ENCODE measurements at regions not wholly inside any gene's neighbourhood (a gene's known extent, or its start where the extent isn't known, plus 50 kb on each side); places are given as distances from the start of the nearest gene placed in this dataset.

GRCh38 chr3:18075799-18076198 lies 333.4 kb upstream of the TBC1D5 start:
- no peak for DNase-seq

GRCh38 chr3:18071833-18072232 lies 329.4 kb upstream of the TBC1D5 start:
- no peak for DNase-seq

GRCh38 chr3:18070944-18071343 lies 328.5 kb upstream of the TBC1D5 start:
- no peak for DNase-seq

GRCh38 chr3:18070231-18070630 lies 327.8 kb upstream of the TBC1D5 start:
- DNase-seq, result no peak

GRCh38 chr3:18069568-18069967 lies 327.1 kb upstream of the TBC1D5 start:
- DNase-seq, result no peak

GRCh38 chr3:18066899-18067582 lies 324.6 kb upstream of the TBC1D5 start:
- no peak for DNase-seq

GRCh38 chr3:18064586-18064985 lies 322.2 kb upstream of the TBC1D5 start:
- no peak for DNase-seq

- DNase-seq, result no peak
Measured at GRCh38 chr3:18062657-18063025, 320.2 kb upstream of the TBC1D5 start.

GRCh38 chr3:18061737-18062656 lies 319.6 kb upstream of the TBC1D5 start:
- DNase-seq, result no peak

- DNase-seq, result no peak
Measured at GRCh38 chr3:18058666-18059065, 316.2 kb upstream of the TBC1D5 start.

GRCh38 chr3:18057471-18058091 lies 315.1 kb upstream of the TBC1D5 start:
- DNase-seq, result no peak

GRCh38 chr3:18054625-18055024 lies 312.2 kb upstream of the TBC1D5 start:
- DNase-seq, result no peak

GRCh38 chr3:18051306-18051705 lies 308.9 kb upstream of the TBC1D5 start:
- no peak for DNase-seq

GRCh38 chr3:18049096-18049495 lies 306.7 kb upstream of the TBC1D5 start:
- no peak for DNase-seq

GRCh38 chr3:18047052-18047451 lies 304.6 kb upstream of the TBC1D5 start:
- DNase-seq, result no peak

GRCh38 chr3:18046131-18046915 lies 303.9 kb upstream of the TBC1D5 start:
- DNase-seq, result no peak

- no peak for DNase-seq
Measured at GRCh38 chr3:18044971-18045880, 302.8 kb upstream of the TBC1D5 start.

GRCh38 chr3:18044191-18044590 lies 301.8 kb upstream of the TBC1D5 start:
- DNase-seq, result no peak

- no peak for DNase-seq
Measured at GRCh38 chr3:18036450-18036815, 294.0 kb upstream of the TBC1D5 start.

- DNase-seq, result no peak
Measured at GRCh38 chr3:18035641-18036449, 293.4 kb upstream of the TBC1D5 start.

GRCh38 chr3:18033581-18034108 lies 291.2 kb upstream of the TBC1D5 start:
- DNase-seq, result no peak
